HUES6 (cell line): ENCODE measurements at regions not wholly inside any gene's neighbourhood (a gene's known extent, or its start where the extent isn't known, plus 50 kb on each side); places are given as distances from the start of the nearest gene placed in this dataset.

Source experiments
- H3K27ac ChIP-seq: 2 replicates; pipeline ENCODE4 v1.7.0; 2013; ENCODE audit warnings: low read depth, mild to moderate bottlenecking, low read length, inconsistent platforms
- H3K27me3 ChIP-seq: 2 replicates; pipeline ENCODE4 v1.6.1; 2013; ENCODE audit warnings: low read length; ENCODE audit not compliant: control insufficient read depth, insufficient read depth
- H3K36me3 ChIP-seq: 2 replicates; pipeline ENCODE4 v1.6.1; 2013; ENCODE audit warnings: low read length; ENCODE audit not compliant: control insufficient read depth, insufficient read depth
- H3K4me1 ChIP-seq: 2 replicates; pipeline ENCODE4 v1.6.1; 2013; ENCODE audit warnings: low read length; ENCODE audit not compliant: control insufficient read depth, insufficient read depth
- H3K4me3 ChIP-seq: 2 replicates; pipeline ENCODE4 v1.5.1; 2013; ENCODE audit warnings: low read depth, low read length
- H3K9ac ChIP-seq: one replicate; pipeline ENCODE4 v1.6.1; 2013; ENCODE audit warnings: mild to moderate bottlenecking, low read length
- H3K9me3 ChIP-seq: 2 replicates; pipeline ENCODE4 v1.6.1; 2013; ENCODE audit warnings: low read depth, low read length; ENCODE audit not compliant: control insufficient read depth, insufficient read depth

DNA sequence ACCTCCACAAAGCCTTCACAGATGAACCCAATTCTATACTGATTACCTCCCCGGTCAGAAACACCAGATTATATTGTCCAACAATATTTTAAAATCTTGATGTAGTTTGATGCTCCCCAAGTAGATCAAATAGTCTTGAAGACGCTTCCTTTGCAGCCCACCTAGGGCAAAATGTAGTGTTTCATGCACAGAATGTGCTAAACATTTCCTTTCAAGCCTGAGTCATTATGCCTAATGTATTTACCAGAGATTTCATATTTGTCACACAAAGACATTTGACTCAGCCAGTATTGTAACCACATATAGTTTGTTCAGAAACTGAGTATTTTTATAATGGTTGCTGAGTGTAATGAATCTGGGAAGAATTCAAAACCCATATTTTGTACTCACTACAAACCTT lies 1396.8 kb downstream of the LRRC4C start:
- H3K36me3 ChIP-seq = no peaks in the 10 kb centered on the region
- no peak overlapping the region for H3K9ac ChIP-seq
- no peaks in the 10 kb centered on the region for H3K27me3 ChIP-seq
- H3K27ac ChIP-seq = no peak overlapping the region
- no peak overlapping the region for H3K4me3 ChIP-seq
- H3K4me1 ChIP-seq = no peaks in the 10 kb centered on the region; the same call in 1 of the 2 replicates
- no peaks in the 10 kb centered on the region for H3K9me3 ChIP-seq

DNA sequence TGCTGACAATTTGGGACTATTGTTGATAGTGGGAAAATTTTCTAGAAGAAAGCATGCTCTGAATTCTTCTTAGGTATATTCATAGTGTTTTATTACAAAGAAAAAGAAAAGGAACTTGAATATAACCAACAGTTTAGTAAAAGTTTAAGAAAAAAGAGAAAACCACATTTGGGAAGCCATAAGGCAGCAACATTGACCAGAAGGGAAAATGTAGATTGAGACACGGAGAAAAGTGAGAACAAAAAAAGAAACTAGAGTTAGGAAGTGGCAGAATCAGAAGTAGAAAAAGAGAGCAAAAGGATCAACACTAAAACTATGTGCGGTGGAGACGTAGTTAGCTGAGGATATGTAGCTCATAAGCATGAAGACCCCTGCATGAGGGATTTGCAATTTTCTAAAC lies 1398.2 kb downstream of the LRRC4C start:
- H3K9ac ChIP-seq = no peak overlapping the region
- H3K36me3 ChIP-seq = no peaks in the 10 kb centered on the region
- H3K4me3 ChIP-seq = no peak overlapping the region
- H3K9me3 ChIP-seq = no peaks in the 10 kb centered on the region
- no peaks in the 10 kb centered on the region for H3K27me3 ChIP-seq
- H3K27ac ChIP-seq = no peak overlapping the region
- no peaks in the 10 kb centered on the region; the same call in 1 of the 2 replicates for H3K4me1 ChIP-seq

DNA sequence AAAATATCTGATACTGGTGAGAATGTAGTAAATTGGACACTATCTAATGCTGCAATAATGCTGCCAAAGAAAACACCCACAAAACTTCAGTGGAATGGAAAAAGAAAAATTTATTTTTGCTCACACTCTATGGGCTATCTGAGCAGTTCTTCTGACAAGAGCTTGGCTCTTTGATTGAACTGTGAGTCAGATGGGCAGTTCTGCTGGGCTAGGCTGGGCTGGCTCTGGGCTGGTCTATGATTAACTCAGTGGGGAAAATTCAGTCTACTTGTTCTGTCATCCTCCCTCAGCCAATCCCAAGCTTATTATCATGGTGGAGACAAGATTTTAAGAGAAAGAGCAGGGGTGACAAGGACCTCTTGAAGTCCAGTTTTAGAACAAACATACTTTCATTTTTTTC lies 1404.8 kb downstream of the LRRC4C start:
- H3K36me3 ChIP-seq = no peaks in the 10 kb centered on the region
- no peak overlapping the region for H3K4me3 ChIP-seq
- H3K27me3 ChIP-seq = no peaks in the 10 kb centered on the region
- no peak overlapping the region for H3K27ac ChIP-seq
- H3K9ac ChIP-seq = no peak overlapping the region
- peaks cover 6% of the 10 kb centered on the region; the same call in 1 of the 2 replicates for H3K9me3 ChIP-seq
- H3K4me1 ChIP-seq = no peaks in the 10 kb centered on the region

DNA sequence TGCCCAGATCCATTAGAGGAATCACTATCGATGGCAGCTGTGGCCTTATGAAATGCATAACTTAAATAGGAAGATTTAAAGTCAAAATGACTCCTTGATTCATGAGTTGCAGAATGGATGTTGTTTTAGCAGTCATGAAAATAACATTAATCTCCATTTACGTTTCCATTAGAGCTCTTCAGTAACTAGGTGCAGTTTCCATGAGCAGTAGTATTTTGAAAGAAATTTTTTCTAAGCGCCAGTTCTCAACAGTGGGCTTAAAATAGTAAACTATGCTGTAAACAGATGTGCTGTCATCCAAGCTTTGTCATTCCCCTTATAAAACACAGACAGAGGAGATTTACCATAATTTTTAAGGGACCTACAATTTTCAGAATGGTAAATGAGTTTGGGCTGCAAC lies 1414.1 kb downstream of the LRRC4C start:
- Histone ChIP-seq H3K9ac (no peak overlapping the region), H3K36me3 (no peaks in the 10 kb centered on the region)

GRCh38 chr11:40037005-40037404 lies 1422.4 kb downstream of the LRRC4C start:
- Histone ChIP-seq H3K4me3 (no peak overlapping the region), H3K4me1 (peaks cover 19% of the 10 kb centered on the region), H3K9ac (no peak overlapping the region), H3K9me3 (peaks cover under 1% of the 10 kb centered on the region; the same call in 1 of the 2 replicates), H3K36me3 (no peaks in the 10 kb centered on the region), H3K27ac (no peak overlapping the region), H3K27me3 (no peaks in the 10 kb centered on the region)

More for the DNA sequence above, 1414.1 kb downstream of the LRRC4C start:
- Histone ChIP-seq H3K4me3 (no peak overlapping the region), H3K9me3 (peaks cover 20% of the 10 kb centered on the region), H3K27me3 (no peaks in the 10 kb centered on the region), H3K27ac (no peak overlapping the region), H3K4me1 (no peaks in the 10 kb centered on the region)

GRCh38 chr11:40032331-40032730 lies 1427.1 kb downstream of the LRRC4C start:
- Histone ChIP-seq H3K4me3 (no peak overlapping the region), H3K9ac (no peak overlapping the region), H3K9me3 (peaks cover 4% of the 10 kb centered on the region; the same call in 1 of the 2 replicates), H3K4me1 (peaks cover 32% of the 10 kb centered on the region), H3K27ac (no peak overlapping the region), H3K36me3 (no peaks in the 10 kb centered on the region), H3K27me3 (no peaks in the 10 kb centered on the region)

DNA sequence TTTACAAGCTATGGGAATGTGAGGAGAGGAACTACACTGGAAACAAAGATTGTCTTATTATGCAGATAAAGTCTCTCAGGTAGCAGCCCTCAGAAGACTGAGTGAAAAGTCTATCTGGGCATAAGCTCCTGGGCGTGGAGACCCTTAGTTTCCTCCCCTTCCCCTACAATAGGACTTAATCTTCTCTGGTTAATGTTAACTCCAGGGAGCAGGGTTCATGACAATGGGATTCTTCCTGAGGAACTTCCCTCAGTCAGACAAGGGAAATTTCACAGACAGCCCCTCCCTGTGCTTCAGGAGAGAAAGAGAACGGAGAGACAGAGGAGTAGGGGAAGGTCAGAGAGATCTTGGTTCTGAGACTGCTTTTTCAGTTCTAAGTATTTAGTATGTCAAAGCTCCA lies 1428.6 kb downstream of the LRRC4C start:
- H3K4me3 ChIP-seq = no peak overlapping the region
- no peak overlapping the region; the same call in 1 of the 2 replicates for H3K27ac ChIP-seq
- H3K9me3 ChIP-seq = peaks cover 4% of the 10 kb centered on the region; the same call in 1 of the 2 replicates
- peaks cover 27% of the 10 kb centered on the region for H3K4me1 ChIP-seq
- H3K36me3 ChIP-seq = no peaks in the 10 kb centered on the region
- H3K9ac ChIP-seq = no peak overlapping the region
- no peaks in the 10 kb centered on the region for H3K27me3 ChIP-seq

GRCh38 chr11:40029391-40029790 lies 1430.1 kb downstream of the LRRC4C start:
- no peak overlapping the region for H3K4me3 ChIP-seq
- no peak overlapping the region for H3K9ac ChIP-seq
- peaks cover 4% of the 10 kb centered on the region; the same call in 1 of the 2 replicates for H3K9me3 ChIP-seq
- H3K27ac ChIP-seq = no peak overlapping the region; the same call in 1 of the 2 replicates
- no peaks in the 10 kb centered on the region for H3K36me3 ChIP-seq
- no peaks in the 10 kb centered on the region for H3K27me3 ChIP-seq
- peaks cover 22% of the 10 kb centered on the region for H3K4me1 ChIP-seq

GRCh38 chr11:40027720-40028119 lies 1431.7 kb downstream of the LRRC4C start:
- H3K36me3 ChIP-seq = no peaks in the 10 kb centered on the region
- H3K9me3 ChIP-seq = peaks cover 4% of the 10 kb centered on the region; the same call in 1 of the 2 replicates
- peaks cover 13% of the 10 kb centered on the region; the same call in 1 of the 2 replicates for H3K4me1 ChIP-seq
- H3K27ac ChIP-seq = no peak overlapping the region
- H3K27me3 ChIP-seq = no peaks in the 10 kb centered on the region
- no peak overlapping the region for H3K9ac ChIP-seq
- H3K4me3 ChIP-seq = no peak overlapping the region

GRCh38 chr11:40023724-40024123 lies 1435.7 kb downstream of the LRRC4C start:
- H3K4me1 ChIP-seq = no peaks in the 10 kb centered on the region
- no peaks in the 10 kb centered on the region for H3K36me3 ChIP-seq
- no peak overlapping the region for H3K9ac ChIP-seq
- no peaks in the 10 kb centered on the region for H3K9me3 ChIP-seq
- no peaks in the 10 kb centered on the region for H3K27me3 ChIP-seq
- no peak overlapping the region for H3K4me3 ChIP-seq
- no peak overlapping the region for H3K27ac ChIP-seq

- H3K9me3 ChIP-seq = no peaks in the 10 kb centered on the region
- no peak overlapping the region for H3K27ac ChIP-seq
- no peaks in the 10 kb centered on the region for H3K4me1 ChIP-seq
- H3K4me3 ChIP-seq = no peak overlapping the region
- no peaks in the 10 kb centered on the region for H3K27me3 ChIP-seq
- no peaks in the 10 kb centered on the region for H3K36me3 ChIP-seq
- no peak overlapping the region for H3K9ac ChIP-seq
Measured at GRCh38 chr11:40010011-40010410, 1449.4 kb downstream of the LRRC4C start.

DNA sequence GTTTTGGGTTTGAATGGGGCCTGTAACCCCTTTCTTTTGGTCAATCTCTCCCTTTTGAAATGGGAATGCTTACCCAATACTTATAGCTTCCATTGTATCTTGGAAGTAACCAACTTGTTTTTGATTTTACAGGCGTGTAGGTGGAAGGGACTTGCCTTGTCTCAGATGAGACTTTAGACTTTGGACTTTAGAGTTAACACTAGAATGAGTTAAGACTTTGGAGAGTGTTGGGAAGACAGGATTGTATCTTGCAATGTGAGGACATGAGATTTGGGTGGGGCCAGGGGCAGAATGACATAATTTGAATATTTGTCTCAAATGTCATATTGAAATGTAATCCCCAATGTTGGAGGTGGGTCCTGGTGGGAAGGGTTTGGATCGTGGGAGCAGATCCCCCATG lies 1466.9 kb downstream of the LRRC4C start:
- Histone ChIP-seq H3K27ac (no peak overlapping the region), H3K4me1 (no peaks in the 10 kb centered on the region), H3K9me3 (no peaks in the 10 kb centered on the region), H3K36me3 (no peaks in the 10 kb centered on the region), H3K4me3 (no peak overlapping the region), H3K9ac (no peak overlapping the region), H3K27me3 (no peaks in the 10 kb centered on the region)
